IMR-90 (cell line): ENCODE measurements at regions not wholly inside any gene's neighbourhood (a gene's known extent, or its start where the extent isn't known, plus 50 kb on each side); places are given as distances from the start of the nearest gene placed in this dataset.

Experiments used
- ATAC-seq: fragments of 200-7000 bp; cut with Tn5 transposase; 2 replicates; pipeline ENCODE4 v1.9.1; 2020; ENCODE audit warnings: low read depth, mild to moderate bottlenecking, moderate library complexity
- BruUV-seq: library from RNA; stranded (reverse); fragments of 400-500 nt; replicated peaks from 2 replicates; lab custom pipeline; 2021; lab: Mats Ljungman, UMichigan
- CTCF ChIA-PET: fragments of 300-600 bp; formaldehyde crosslinking; extraction: SDS; loops from one replicate; lab custom pipeline; 2021; ENCODE audit warnings: antibody characterized with exemption; lab: Yijun Ruan, JAX
- POLR2A ChIA-PET: fragments of 300-600 bp; sonication (Branson Sonifier 250); formaldehyde crosslinking; loops from one replicate; lab custom pipeline; 2022; ENCODE audit warnings: antibody characterized with exemption; ENCODE audit not compliant: unreplicated experiment; lab: Charles Lee
- DNase-seq: peaks from one replicate; pipeline ENCODE4 v3.0.0; 2013
- H2AFZ ChIP-seq: replicated peaks from 2 replicates; pipeline ENCODE3; 2013; ENCODE audit warnings: low read length, mild to moderate bottlenecking; ENCODE audit not compliant: poor library complexity
- H2AK5ac ChIP-seq: 2 replicates; pipeline ENCODE4 v1.6.1; 2013; ENCODE audit warnings: low read depth, low read length, inconsistent platforms
- H2AK9ac ChIP-seq: replicated peaks from 2 replicates; pipeline ENCODE3; 2013; ENCODE audit warnings: mild to moderate bottlenecking, low read depth, low read length, moderate library complexity; ENCODE audit not compliant: poor library complexity
- H2BK120ac ChIP-seq: 2 replicates; pipeline ENCODE4 v1.6.1; 2013; ENCODE audit warnings: low read depth, low read length, inconsistent platforms
- H2BK15ac ChIP-seq: 3 replicates; pipeline ENCODE4 v1.6.1; 2013; ENCODE audit warnings: low read depth, low read length, inconsistent platforms
- H2BK20ac ChIP-seq: 2 replicates; pipeline ENCODE4 v1.6.1; 2013; ENCODE audit warnings: low read depth, mild to moderate bottlenecking, inconsistent platforms, low read length, moderate library complexity
- H2BK5ac ChIP-seq: 2 replicates; pipeline ENCODE4 v1.6.1; 2013; ENCODE audit warnings: mild to moderate bottlenecking, low read depth, low read length, inconsistent platforms; ENCODE audit not compliant: poor library complexity, severe bottlenecking
- H3K14ac ChIP-seq: replicated peaks from 2 replicates; pipeline ENCODE4 v1.6.1; 2013; ENCODE audit warnings: low read depth, low read length, inconsistent platforms
- H3K18ac ChIP-seq: 2 replicates; pipeline ENCODE4 v1.6.1; 2013; ENCODE audit warnings: low read depth, low read length, control low read depth
- H3K23ac ChIP-seq: 2 replicates; pipeline ENCODE4 v1.6.1; 2013; ENCODE audit warnings: low read depth, low read length, inconsistent platforms
- H3K27ac ChIP-seq: 2 replicates; pipeline ENCODE4 v1.5.1; 2013; ENCODE audit warnings: mild to moderate bottlenecking, control low read depth, low read length; ENCODE audit not compliant: insufficient read depth
- H3K27me3 ChIP-seq: 2 replicates; pipeline ENCODE4 v1.6.1; 2013; ENCODE audit warnings: low read length; ENCODE audit not compliant: control insufficient read depth, insufficient read depth
- H3K36me3 ChIP-seq: 2 replicates; pipeline ENCODE4 v1.6.1; 2013; ENCODE audit warnings: low read length, mixed read lengths; ENCODE audit not compliant: control insufficient read depth, insufficient read depth
- H3K4ac ChIP-seq: 2 replicates; pipeline ENCODE4 v1.6.1; 2013; ENCODE audit warnings: low read depth, low read length, inconsistent platforms
- H3K4me1 ChIP-seq: 2 replicates; pipeline ENCODE4 v1.6.1; 2013; ENCODE audit warnings: low read length, mixed read lengths; ENCODE audit not compliant: control insufficient read depth, insufficient read depth
- H3K4me2 ChIP-seq: 2 replicates; pipeline ENCODE4 v1.6.1; 2013; ENCODE audit warnings: low read depth, mild to moderate bottlenecking, control low read depth, low read length, moderate library complexity
- H3K4me3 ChIP-seq: 2 replicates; pipeline ENCODE4 v1.5.1; 2013; ENCODE audit warnings: low read depth, mild to moderate bottlenecking, control low read depth, low read length, moderate library complexity; ENCODE audit not compliant: insufficient read depth
- H3K56ac ChIP-seq: 2 replicates; pipeline ENCODE4 v1.6.1; 2013; ENCODE audit warnings: low read length, inconsistent platforms; ENCODE audit not compliant: insufficient read depth; ENCODE audit errors: extremely low read depth
- H3K79me1 ChIP-seq, 2 experiments: 2 replicates each; pipeline ENCODE4 v1.6.1; 2013; ENCODE audit warnings: low read length in 2 of 2, inconsistent platforms in 1 of 2, low read depth in 1 of 2
- H3K9ac ChIP-seq: 2 replicates; pipeline ENCODE4 v1.6.1; 2013; ENCODE audit warnings: low read depth, low read length, control low read depth
- H3K9me1 ChIP-seq: 2 replicates; pipeline ENCODE4 v1.6.1; 2013; ENCODE audit warnings: low read length, inconsistent platforms; ENCODE audit not compliant: insufficient read depth
- H3K9me3 ChIP-seq: 2 replicates; pipeline ENCODE4 v1.6.1; 2013; ENCODE audit warnings: low read length; ENCODE audit not compliant: control insufficient read depth, insufficient read depth
- H4K20me1 ChIP-seq: 2 replicates; pipeline ENCODE4 v1.6.1; 2013; ENCODE audit warnings: low read length, inconsistent platforms; ENCODE audit not compliant: insufficient read depth
- H4K5ac ChIP-seq: 2 replicates; pipeline ENCODE4 v1.6.1; 2013; ENCODE audit warnings: mild to moderate bottlenecking, low read depth, low read length, control low read depth
- H4K8ac ChIP-seq, 2 experiments: 2 replicates each; pipeline ENCODE4 v1.6.1; 2013; ENCODE audit warnings: low read depth in 2 of 2, low read length in 2 of 2, control low read depth in 1 of 2, inconsistent platforms in 1 of 2
- H4K91ac ChIP-seq: 2 replicates; pipeline ENCODE4 v1.6.1; 2013; ENCODE audit warnings: low read depth, low read length, inconsistent platforms; ENCODE audit not compliant: insufficient read depth
- BHLHE40 ChIP-seq: fragments of 150-350 bp; IDR thresholded peaks from 2 replicates; pipeline ENCODE4 v1.6.1; 2016; ENCODE audit warnings: mild to moderate bottlenecking, low read depth, low read length
- ELK1 ChIP-seq: fragments of 150-350 bp; IDR thresholded peaks from 2 replicates; pipeline ENCODE4 v1.6.1; 2016; ENCODE audit warnings: low read depth, mild to moderate bottlenecking, low read length, moderate library complexity, borderline replicate concordance
- MAZ ChIP-seq: IDR thresholded peaks from 2 replicates; pipeline ENCODE4 v1.6.1; 2012; ENCODE audit warnings: low read depth, mild to moderate bottlenecking, low read length, improper control_type of control experiment, moderate library complexity, borderline replicate concordance
- MXI1 ChIP-seq: IDR thresholded peaks from 2 replicates; pipeline ENCODE4 v1.6.1; 2012; ENCODE audit warnings: low read depth, mild to moderate bottlenecking, low read length, moderate library complexity, borderline replicate concordance
- RAD21 ChIP-seq: IDR thresholded peaks from 2 replicates; pipeline ENCODE4 v1.6.1; 2012; ENCODE audit warnings: low read length, improper control_type of control experiment
- RCOR1 ChIP-seq: IDR thresholded peaks from 2 replicates; pipeline ENCODE4 v1.6.1; 2012; ENCODE audit warnings: mild to moderate bottlenecking, low read length, improper control_type of control experiment; ENCODE audit not compliant: insufficient replicate concordance
- SMC3 ChIP-seq: fragments of 150-350 bp; IDR thresholded peaks from 2 replicates; pipeline ENCODE4 v1.6.1; 2016; ENCODE audit warnings: low read depth, mild to moderate bottlenecking, antibody characterized with exemption, low read length, moderate library complexity
- USF2 ChIP-seq: fragments of 150-350 bp; IDR thresholded peaks from 2 replicates; pipeline ENCODE4 v1.6.1; 2017; ENCODE audit warnings: mild to moderate bottlenecking, antibody characterized with exemption, low read length, low read depth
- WGBS, 2 experiments: methylation state at CpG; one replicate each; pipeline versions ENCODE4 v1.1.5 to v1.1.7; 2013; ENCODE audit warnings: missing lambda C conversion rate in 2 of 2; ENCODE audit not compliant: insufficient read length in 1 of 2; ENCODE audit errors: extremely low coverage in 2 of 2; 5-methylcytosine and 5-hydroxymethylcytosine counted together
- dilution Hi-C: fragments of 300-500 bp; cut with HindIII; formaldehyde crosslinking; loops from one replicate; pipeline ENCODE4 v1.14.3; 2018; ENCODE audit warnings: low sequenced_read_pairs; ENCODE audit not compliant: unreplicated experiment
- in situ Hi-C: fragments of 300-500 bp; cut with MboI; formaldehyde crosslinking; loops from 3 replicates; pipeline ENCODE4 v1.14.3; 2019; ENCODE audit warnings: low sequenced_read_pairs, inconsistent platforms, mixed read lengths
- intact Hi-C: fragments of 100-400 bp; cut with micrococcal nuclease; formaldehyde crosslinking; loops from 2 replicates; pipeline ENCODE4 v1.10.0; 2022

GRCh38 chr4:31923634-31924033 is 1203.5 kb downstream of the PCDH7 start:
- no peak overlapping the region for H2BK15ac ChIP-seq
- H3K4me1 ChIP-seq: no peaks in the 10 kb centered on the region
- H3K18ac ChIP-seq: no peak overlapping the region
- H3K27ac ChIP-seq: no peak overlapping the region
- no peaks in the 10 kb centered on the region for H4K20me1 ChIP-seq
- H3K27me3 ChIP-seq: no peaks in the 10 kb centered on the region
- dilution Hi-C loops (no loop called here), intact Hi-C loops (no loop called here), in situ Hi-C loops (no loop called here)
- no peaks in the 10 kb centered on the region for H3K79me1 ChIP-seq
- no peak overlapping the region for H3K4ac ChIP-seq
- no peak for TF ChIP-seq USF2
- TF ChIP-seq BHLHE40: no peak
- no peak for TF ChIP-seq RAD21
- TF ChIP-seq RCOR1: no peak
- TF ChIP-seq ELK1: no peak
- TF ChIP-seq MAZ: no peak
- no peak for TF ChIP-seq MXI1
- no peak for TF ChIP-seq SMC3
- H4K8ac ChIP-seq: no peak overlapping the region
- no peak overlapping the region for H2BK20ac ChIP-seq
- no peak overlapping the region for H2BK5ac ChIP-seq
- DNase-seq (no peak), ATAC-seq (no peak)
- 0 out of 2 replicates have a peak, but pooled peaks cover 8% of the 10 kb centered on the region for H3K9me3 ChIP-seq
- no peak overlapping the region for H2AFZ ChIP-seq
- H3K23ac ChIP-seq: no peak overlapping the region
- no peak overlapping the region for H3K4me3 ChIP-seq
- H4K5ac ChIP-seq: no peak overlapping the region
- no peak overlapping the region for H3K4me2 ChIP-seq
- H3K9me1 ChIP-seq: no peaks in the 10 kb centered on the region
- H4K91ac ChIP-seq: no peak overlapping the region
- ChIA-PET POLR2A (no interaction called here), CTCF (no interaction called here)
- no peak overlapping the region for H3K14ac ChIP-seq
- H3K36me3 ChIP-seq: no peaks in the 10 kb centered on the region
- BruUV-seq: no TSS peak
- no peak overlapping the region for H3K9ac ChIP-seq
- no peak overlapping the region for H2AK5ac ChIP-seq
- no peak overlapping the region for H2BK120ac ChIP-seq
- H2AK9ac ChIP-seq: no peak overlapping the region
- no peak overlapping the region for H3K56ac ChIP-seq
- WGBS, 2 experiments: no CpG with 5 or more reads among the region's 4 CpGs
